Astrocyte (in vitro differentiated cells and primary cell): ENCODE measurements at regions not wholly inside any gene's neighbourhood (a gene's known extent, or its start where the extent isn't known, plus 50 kb on each side); places are given as distances from the start of the nearest gene placed in this dataset.

ENCODE experiments used
- DNase-seq: peaks from one replicate; pipeline ENCODE4 v3.0.0-alpha.2; 2010; ENCODE audit warnings: low read depth
- FAIRE-seq: peaks from 2 replicates; lab custom pipeline; 2011; peaks lifted over from hg19 to GRCh38; lab: Jason Lieb, UNC
- H2AFZ ChIP-seq: 2 replicates; pipeline ENCODE4 v1.6.0; 2012; ENCODE audit warnings: low read depth, low read length, inconsistent platforms
- H3K27ac ChIP-seq: 2 replicates; pipeline ENCODE4 v1.5.1; 2011; ENCODE audit warnings: low read depth, low read length, inconsistent platforms
- H3K27me3 ChIP-seq: 2 replicates; pipeline ENCODE4 v1.6.0; 2011; ENCODE audit warnings: low read length, inconsistent platforms; ENCODE audit not compliant: insufficient read depth
- H3K36me3 ChIP-seq: 2 replicates; pipeline ENCODE4 v1.5.1; 2011; ENCODE audit warnings: low read length, inconsistent platforms; ENCODE audit not compliant: insufficient read depth
- H3K4me1 ChIP-seq: 2 replicates; pipeline ENCODE4 v1.5.1; 2011; ENCODE audit warnings: low read length, inconsistent platforms; ENCODE audit not compliant: insufficient read depth
- H3K4me2 ChIP-seq: 2 replicates; pipeline ENCODE4 v1.6.0; 2012; ENCODE audit warnings: low read length, inconsistent platforms
- H3K4me3 ChIP-seq: 2 replicates; pipeline ENCODE4 v1.5.1; 2011; ENCODE audit warnings: low read depth, mild to moderate bottlenecking, low read length, inconsistent platforms; ENCODE audit not compliant: insufficient read depth
- H3K79me2 ChIP-seq: 2 replicates; pipeline ENCODE4 v1.6.0; 2012; ENCODE audit warnings: mild to moderate bottlenecking, low read length, inconsistent platforms; ENCODE audit not compliant: insufficient read depth
- H3K9ac ChIP-seq: 2 replicates; pipeline ENCODE4 v1.6.0; 2012; ENCODE audit warnings: mild to moderate bottlenecking, low read length, inconsistent platforms
- H3K9me3 ChIP-seq: 2 replicates; pipeline ENCODE4 v1.5.1; 2012; ENCODE audit warnings: low read depth, mild to moderate bottlenecking, low read length, inconsistent platforms; ENCODE audit not compliant: insufficient read depth
- H4K20me1 ChIP-seq: 2 replicates; pipeline ENCODE4 v1.6.0; 2012; ENCODE audit warnings: low read length, inconsistent platforms; ENCODE audit not compliant: insufficient read depth
- H3K27ac Mint-ChIP-seq: one replicate; pipeline ENCODE4 v1.8.0; 2021; ENCODE audit warnings: mild to moderate bottlenecking, mixed read lengths; ENCODE audit not compliant: unreplicated experiment
- H3K27me3 Mint-ChIP-seq: one replicate; pipeline ENCODE4 v1.8.0; 2021; ENCODE audit warnings: low read depth, mixed read lengths; ENCODE audit not compliant: unreplicated experiment
- H3K36me3 Mint-ChIP-seq: one replicate; pipeline ENCODE4 v1.8.0; 2021; ENCODE audit warnings: low read depth, mixed read lengths; ENCODE audit not compliant: unreplicated experiment
- H3K4me1 Mint-ChIP-seq: one replicate; pipeline ENCODE4 v1.8.0; 2021; ENCODE audit warnings: low read depth, mixed read lengths; ENCODE audit not compliant: unreplicated experiment
- H3K4me3 Mint-ChIP-seq: one replicate; pipeline ENCODE4 v1.8.0; 2021; ENCODE audit warnings: mild to moderate bottlenecking, moderate library complexity, mixed read lengths; ENCODE audit not compliant: unreplicated experiment
- H3K9me3 Mint-ChIP-seq: one replicate; pipeline ENCODE4 v1.8.0; 2021; ENCODE audit warnings: mild to moderate bottlenecking, mixed read lengths; ENCODE audit not compliant: unreplicated experiment
- EZH2 ChIP-seq: IDR thresholded peaks from 2 replicates; pipeline ENCODE4 v1.6.1; 2012; ENCODE audit warnings: mild to moderate bottlenecking, low read length, inconsistent platforms; ENCODE audit not compliant: insufficient read depth
- TF ChIP-seq, protein P1 (sequence below): IDR thresholded peaks from 2 replicates; pipeline ENCODE4 v1.5.1; 2011; ENCODE audit warnings: low read depth, mild to moderate bottlenecking, inconsistent platforms, low read length, moderate library complexity; ENCODE audit not compliant: insufficient read depth

DNA sequence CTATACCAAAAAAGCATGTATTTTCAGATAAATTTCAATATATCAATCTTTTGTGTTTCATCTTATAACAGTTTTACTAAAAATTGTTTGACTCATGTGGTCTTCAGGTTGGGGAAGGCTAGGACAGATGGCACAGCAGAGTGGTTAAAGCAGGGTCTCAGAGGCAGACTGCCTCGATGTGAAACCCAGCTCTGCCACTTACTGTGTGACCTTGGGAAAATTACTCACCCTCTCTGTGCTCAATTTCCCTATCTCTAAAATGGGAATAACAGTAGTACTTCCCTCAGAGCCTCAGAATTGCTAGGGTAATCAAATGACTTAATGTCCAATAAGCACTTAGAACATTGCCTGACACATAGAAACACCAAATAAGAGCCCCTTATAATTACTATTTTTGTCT, 262.1 kb upstream of the FMN2 start:
- Mint-ChIP-seq H3K4me3 (no peak overlapping the region), H3K27me3 (no peaks in the 10 kb centered on the region), H3K9me3 (no peaks in the 10 kb centered on the region), H3K36me3 (no peaks in the 10 kb centered on the region), H3K27ac (no peak overlapping the region), H3K4me1 (no peaks in the 10 kb centered on the region)
- DNase-seq (no peak), FAIRE-seq (no peak)
- Histone ChIP-seq H3K27ac (no peak overlapping the region), H3K79me2 (no peaks in the 10 kb centered on the region), H3K27me3 (no peaks in the 10 kb centered on the region), H3K4me3 (no peak overlapping the region), H3K9me3 (no peaks in the 10 kb centered on the region), H3K9ac (no peak overlapping the region), H3K4me2 (no peak overlapping the region), H2AFZ (no peak overlapping the region), H3K36me3 (no peaks in the 10 kb centered on the region), H3K4me1 (no peaks in the 10 kb centered on the region), H4K20me1 (no peaks in the 10 kb centered on the region)
- TF ChIP-seq, protein P1, sequence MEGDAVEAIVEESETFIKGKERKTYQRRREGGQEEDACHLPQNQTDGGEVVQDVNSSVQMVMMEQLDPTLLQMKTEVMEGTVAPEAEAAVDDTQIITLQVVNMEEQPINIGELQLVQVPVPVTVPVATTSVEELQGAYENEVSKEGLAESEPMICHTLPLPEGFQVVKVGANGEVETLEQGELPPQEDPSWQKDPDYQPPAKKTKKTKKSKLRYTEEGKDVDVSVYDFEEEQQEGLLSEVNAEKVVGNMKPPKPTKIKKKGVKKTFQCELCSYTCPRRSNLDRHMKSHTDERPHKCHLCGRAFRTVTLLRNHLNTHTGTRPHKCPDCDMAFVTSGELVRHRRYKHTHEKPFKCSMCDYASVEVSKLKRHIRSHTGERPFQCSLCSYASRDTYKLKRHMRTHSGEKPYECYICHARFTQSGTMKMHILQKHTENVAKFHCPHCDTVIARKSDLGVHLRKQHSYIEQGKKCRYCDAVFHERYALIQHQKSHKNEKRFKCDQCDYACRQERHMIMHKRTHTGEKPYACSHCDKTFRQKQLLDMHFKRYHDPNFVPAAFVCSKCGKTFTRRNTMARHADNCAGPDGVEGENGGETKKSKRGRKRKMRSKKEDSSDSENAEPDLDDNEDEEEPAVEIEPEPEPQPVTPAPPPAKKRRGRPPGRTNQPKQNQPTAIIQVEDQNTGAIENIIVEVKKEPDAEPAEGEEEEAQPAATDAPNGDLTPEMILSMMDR: no peak
- TF ChIP-seq EZH2: no peak

DNA sequence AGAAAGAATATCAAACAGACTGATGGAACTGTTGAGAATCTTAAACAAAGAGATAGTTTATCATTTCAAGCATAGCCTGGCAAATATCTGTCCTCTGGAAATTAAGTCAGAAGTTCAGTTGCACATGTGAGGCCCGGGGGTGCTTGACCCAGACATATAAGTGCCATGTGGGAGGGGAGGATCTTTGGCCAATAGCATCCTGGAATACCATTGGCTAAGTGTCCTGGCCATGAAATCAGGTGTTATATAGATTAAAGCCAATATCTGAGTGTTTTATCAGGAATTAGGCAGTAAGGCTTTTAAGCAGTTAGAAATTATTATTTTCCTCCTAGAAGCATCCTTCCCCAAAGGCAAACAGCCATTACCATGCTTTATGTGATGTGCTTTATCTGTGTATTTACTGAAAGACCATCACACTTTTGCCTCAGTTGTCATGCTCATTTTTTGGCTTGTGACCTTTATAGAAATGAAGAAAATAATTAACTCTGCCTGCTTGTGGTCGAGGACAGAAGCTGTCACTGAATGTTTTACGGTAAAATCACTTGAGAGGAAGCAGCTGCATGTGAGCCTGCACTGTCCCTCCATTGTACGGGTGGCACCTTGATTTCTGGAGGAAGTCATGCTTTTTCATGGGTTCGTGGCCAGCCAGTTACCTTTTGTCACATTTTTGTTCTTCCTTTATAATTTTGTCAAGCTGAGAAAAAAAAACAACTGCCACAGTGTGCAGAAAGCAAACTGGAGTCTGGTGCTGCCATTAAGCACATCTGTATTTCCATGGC, 259.9 kb upstream of the FMN2 start:
- Mint-ChIP-seq H3K27me3 (no peaks in the 10 kb centered on the region), H3K27ac (no peak overlapping the region), H3K9me3 (no peaks in the 10 kb centered on the region), H3K4me1 (no peaks in the 10 kb centered on the region), H3K4me3 (no peak overlapping the region), H3K36me3 (no peaks in the 10 kb centered on the region)
- no peak for TF ChIP-seq EZH2
- TF ChIP-seq, protein P1: no peak
- no peak for FAIRE-seq
- no peak overlapping the region for H3K4me3 ChIP-seq
- no peaks in the 10 kb centered on the region for H3K9me3 ChIP-seq
- H3K4me2 ChIP-seq: no peak overlapping the region
- H3K27me3 ChIP-seq: no peaks in the 10 kb centered on the region
- H2AFZ ChIP-seq: no peak overlapping the region
- H3K9ac ChIP-seq: no peak overlapping the region
- H3K4me1 ChIP-seq: no peaks in the 10 kb centered on the region
- no peaks in the 10 kb centered on the region for H4K20me1 ChIP-seq
- H3K36me3 ChIP-seq: no peaks in the 10 kb centered on the region
- no peak overlapping the region for H3K27ac ChIP-seq
- no peaks in the 10 kb centered on the region for H3K79me2 ChIP-seq
- DNase-seq: no peak

DNA sequence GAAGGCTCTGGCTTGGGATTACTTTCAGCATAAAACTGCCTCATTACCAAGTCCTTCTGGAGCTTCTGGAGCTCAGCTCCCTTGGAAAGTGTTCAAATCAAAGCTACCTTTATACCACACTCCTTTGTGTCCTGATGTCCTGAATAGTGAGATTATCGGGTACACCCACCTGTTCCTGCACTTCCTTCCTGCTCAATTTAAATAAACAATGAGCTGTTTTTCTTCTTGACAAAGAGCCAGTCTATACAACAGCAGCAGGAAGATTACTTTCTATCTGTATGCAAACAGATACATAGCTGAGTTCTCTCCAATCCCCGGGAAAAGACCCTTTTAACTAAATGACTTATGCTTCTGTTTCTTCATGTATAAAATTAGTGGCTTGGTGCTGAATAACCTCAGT, 258.0 kb upstream of the FMN2 start:
- H3K4me3 ChIP-seq: no peak overlapping the region
- no peak overlapping the region for H3K4me3 Mint-ChIP-seq
- H3K9ac ChIP-seq: no peak overlapping the region
- H3K36me3 ChIP-seq: no peaks in the 10 kb centered on the region
- DNase-seq: no peak
- no peak overlapping the region for H3K27ac Mint-ChIP-seq
- no peak overlapping the region for H3K4me2 ChIP-seq
- H3K27me3 ChIP-seq: no peaks in the 10 kb centered on the region
- H3K4me1 ChIP-seq: no peaks in the 10 kb centered on the region
- no peaks in the 10 kb centered on the region for H3K79me2 ChIP-seq
- no peaks in the 10 kb centered on the region for H3K9me3 Mint-ChIP-seq
- no peaks in the 10 kb centered on the region for H4K20me1 ChIP-seq
- no peak overlapping the region for H3K27ac ChIP-seq
- H3K27me3 Mint-ChIP-seq: no peaks in the 10 kb centered on the region
- FAIRE-seq: no peak
- TF ChIP-seq, protein P1: no peak
- no peak for TF ChIP-seq EZH2
- H3K36me3 Mint-ChIP-seq: no peaks in the 10 kb centered on the region
- no peaks in the 10 kb centered on the region for H3K4me1 Mint-ChIP-seq
- no peak overlapping the region for H2AFZ ChIP-seq
- no peaks in the 10 kb centered on the region for H3K9me3 ChIP-seq
